IPS DF 4.7 (cell line): ENCODE measurements at regions not wholly inside any gene's neighbourhood (a gene's known extent, or its start where the extent isn't known, plus 50 kb on each side); places are given as distances from the start of the nearest gene placed in this dataset.
"Not testable (repeated sequence)": the region's sequence is repeated elsewhere in the genome, so short reads cannot be mapped to it uniquely, and the experiment has no call there.

Experiments
- DNase-seq: peaks from one replicate; pipeline ENCODE4 v3.0.0-alpha.2; 2013; ENCODE audit warnings: low spot score; ENCODE audit errors: extremely low read depth

DNA sequence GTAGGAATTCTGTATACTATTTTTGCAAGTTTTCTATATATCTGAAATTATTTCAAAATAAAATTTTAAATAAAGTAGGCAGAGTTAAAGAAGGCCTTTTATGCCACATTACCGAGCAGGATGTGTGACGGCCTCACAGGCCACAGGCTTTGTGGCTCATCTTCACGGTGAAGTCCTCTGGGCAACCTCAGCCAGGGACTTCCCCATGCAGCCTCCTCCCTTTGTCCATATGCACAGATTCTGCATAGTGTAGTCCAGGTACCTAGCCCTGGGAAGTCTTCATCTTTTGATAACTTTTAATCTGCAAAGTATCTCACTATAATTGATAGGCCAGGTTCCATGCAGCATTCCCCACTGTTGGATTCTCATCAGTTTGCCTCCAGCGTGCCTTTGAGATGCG, 62.8 kb downstream of the ARHGAP11B start:
- DNase-seq = not testable (repeated sequence)

DNA sequence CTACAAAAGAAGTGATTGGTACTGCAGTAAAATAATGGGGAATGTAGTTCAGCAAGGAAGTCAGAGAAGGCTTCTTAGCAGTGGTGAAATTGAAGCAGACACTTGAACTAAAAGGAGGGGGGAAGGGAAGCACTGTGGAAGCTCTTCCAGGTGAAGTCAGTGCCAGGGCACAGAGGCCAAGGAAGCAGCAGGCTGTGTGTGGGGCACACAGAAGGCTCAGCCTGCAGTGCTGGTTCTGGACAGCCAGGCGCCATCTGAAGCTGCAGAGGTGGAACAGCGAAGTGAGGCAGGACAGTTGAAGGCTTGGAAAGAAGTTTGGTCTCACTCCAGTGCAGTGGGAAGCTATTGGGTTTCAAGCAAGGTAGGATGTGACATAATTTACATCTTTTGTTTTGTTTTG, 64.2 kb downstream of the ARHGAP11B start:
- not testable (repeated sequence) for DNase-seq

- not testable (repeated sequence) for DNase-seq
Observed at GRCh38 chr15:30695811-30696210, 69.9 kb downstream of the ARHGAP11B start.

GRCh38 chr15:30696439-30697314, 70.7 kb downstream of the ARHGAP11B start:
- DNase-seq = not testable (repeated sequence)

DNA sequence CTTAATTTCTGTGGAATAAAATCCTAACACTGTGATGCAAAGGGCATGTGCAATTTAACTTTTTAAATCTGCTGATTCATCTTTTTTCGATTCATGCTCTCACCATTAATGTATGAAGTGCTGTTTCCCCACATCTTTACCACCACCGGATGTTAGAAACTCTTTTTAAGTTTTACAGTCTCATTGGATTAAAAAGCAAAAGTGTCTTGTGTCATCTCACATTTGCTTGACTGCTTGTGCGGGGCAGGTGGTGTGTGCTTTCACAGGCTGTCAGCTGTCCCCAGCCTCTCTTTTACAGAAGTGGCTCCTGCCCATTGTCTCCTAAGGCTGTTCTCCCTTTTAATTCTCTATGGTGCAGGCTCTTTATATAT, 71.4 kb downstream of the ARHGAP11B start:
- not testable (repeated sequence) for DNase-seq

DNA sequence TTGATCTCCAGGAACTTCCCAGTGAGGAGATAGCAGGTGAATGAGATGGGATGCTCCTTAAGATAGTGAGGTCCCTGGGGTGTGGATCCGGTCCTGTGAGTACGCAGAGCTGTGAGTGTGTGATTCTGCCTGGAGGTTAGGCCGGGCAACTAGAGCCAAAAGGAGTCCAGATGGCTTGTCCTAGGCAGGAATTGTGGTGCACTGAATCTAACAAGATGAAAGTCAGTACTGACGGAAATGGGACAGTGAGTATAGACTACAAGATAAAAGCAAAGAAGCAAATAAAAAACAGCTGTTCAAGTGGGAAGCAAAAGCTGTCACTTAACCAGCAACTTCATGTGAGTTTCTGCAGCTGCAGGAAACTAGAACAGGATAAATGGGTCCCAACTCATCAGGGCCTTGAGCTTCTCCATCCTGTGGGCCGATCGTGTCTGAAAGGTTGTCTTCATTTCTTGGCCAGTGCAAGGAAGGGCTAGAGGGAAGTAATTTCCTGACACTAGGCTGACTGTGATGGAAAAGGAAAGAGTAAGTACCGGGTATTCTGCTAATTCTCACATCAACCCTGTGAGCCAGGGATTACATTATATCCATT, 74.2 kb downstream of the ARHGAP11B start:
- not testable (repeated sequence) for DNase-seq

- DNase-seq = not testable (repeated sequence)
Observed at GRCh38 chr15:30707976-30708685, 82.2 kb downstream of the ARHGAP11B start.

GRCh38 chr15:30708809-30709208, 82.9 kb downstream of the ARHGAP11B start:
- not testable (repeated sequence) for DNase-seq

DNA sequence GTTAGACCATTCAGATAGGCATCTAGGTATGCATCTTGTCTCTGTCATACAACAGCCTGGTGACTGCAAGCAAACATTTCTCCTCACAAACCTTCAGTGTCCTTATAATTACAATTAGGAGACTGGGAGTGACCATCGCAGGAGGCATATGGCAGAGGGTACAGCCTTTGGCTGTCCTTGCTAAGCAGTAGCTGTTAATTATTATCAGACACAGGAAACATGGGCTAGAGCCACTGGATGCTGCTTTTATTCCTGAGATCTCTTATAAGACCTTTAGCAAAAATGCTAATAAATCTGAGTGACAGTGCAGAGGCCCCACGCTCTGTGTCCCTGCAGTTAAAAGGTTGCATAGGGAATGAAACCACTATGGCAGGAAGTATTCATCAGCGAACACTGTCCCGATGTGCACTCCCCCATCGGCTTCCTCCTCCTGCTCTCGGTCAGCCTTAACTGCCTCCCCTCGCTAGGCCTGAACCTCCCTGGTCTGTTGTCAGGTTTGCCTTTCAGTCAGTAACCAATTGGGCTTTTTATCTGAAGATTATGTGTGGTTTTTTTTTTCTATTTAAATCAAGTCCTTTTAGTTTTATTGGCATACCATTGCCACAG, 92.2 kb downstream of the ARHGAP11B start:
- DNase-seq = not testable (repeated sequence)

- not testable (repeated sequence) for DNase-seq
Observed at GRCh38 chr15:30719363-30719762, 93.4 kb downstream of the ARHGAP11B start.

DNA sequence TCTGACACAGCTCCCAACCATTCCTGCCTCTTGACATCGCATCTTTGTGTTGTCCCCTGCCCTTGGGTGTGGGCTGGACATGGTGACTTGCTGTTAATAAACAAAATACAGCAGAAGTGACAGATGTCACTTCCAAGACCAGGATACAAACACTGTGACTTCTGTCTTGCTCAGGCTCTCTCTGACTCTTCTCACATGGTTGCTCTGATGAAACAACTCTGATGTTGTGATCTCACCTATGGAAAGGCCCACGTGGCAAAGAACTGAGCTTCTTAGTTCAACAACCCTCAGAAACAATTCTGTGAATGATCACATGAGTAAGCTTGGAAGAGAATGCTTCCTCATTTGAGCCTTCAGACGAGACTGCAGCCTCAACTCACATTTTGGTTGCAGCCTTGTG, 94.9 kb downstream of the ARHGAP11B start:
- DNase-seq = not testable (repeated sequence)

GRCh38 chr15:30721529-30721928, 95.6 kb downstream of the ARHGAP11B start:
- not testable (repeated sequence) for DNase-seq

DNA sequence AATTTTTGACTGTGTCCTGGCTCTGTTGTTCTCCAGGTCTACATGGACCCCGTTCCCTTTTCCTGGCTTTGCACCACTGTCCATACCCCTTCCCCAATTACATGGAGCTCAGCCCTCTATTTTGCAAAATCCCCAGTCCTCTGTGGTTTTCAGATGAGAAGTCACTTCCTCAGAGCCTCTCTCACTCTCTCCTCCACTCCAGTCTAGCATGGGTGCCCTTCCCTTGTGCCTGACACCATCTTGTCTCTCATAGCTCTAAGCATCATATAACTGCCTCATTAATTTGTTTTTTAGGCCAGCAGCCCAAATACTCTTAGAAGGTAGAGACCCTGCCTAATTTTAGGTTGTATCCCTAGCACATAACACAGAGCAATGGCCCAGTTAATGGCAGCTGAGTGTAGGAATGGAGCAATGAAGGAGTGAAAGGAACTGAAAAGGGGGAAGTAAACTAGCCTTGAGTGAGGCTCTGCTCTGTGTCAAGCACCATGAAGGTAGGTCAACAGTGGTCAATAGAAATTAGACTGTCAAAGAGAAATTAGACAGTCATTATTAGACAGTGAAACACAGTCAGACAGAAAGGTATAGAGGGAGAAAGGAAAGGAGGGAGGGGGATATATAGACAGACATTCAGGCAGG, 97.7 kb downstream of the ARHGAP11B start:
- not testable (repeated sequence) for DNase-seq

DNA sequence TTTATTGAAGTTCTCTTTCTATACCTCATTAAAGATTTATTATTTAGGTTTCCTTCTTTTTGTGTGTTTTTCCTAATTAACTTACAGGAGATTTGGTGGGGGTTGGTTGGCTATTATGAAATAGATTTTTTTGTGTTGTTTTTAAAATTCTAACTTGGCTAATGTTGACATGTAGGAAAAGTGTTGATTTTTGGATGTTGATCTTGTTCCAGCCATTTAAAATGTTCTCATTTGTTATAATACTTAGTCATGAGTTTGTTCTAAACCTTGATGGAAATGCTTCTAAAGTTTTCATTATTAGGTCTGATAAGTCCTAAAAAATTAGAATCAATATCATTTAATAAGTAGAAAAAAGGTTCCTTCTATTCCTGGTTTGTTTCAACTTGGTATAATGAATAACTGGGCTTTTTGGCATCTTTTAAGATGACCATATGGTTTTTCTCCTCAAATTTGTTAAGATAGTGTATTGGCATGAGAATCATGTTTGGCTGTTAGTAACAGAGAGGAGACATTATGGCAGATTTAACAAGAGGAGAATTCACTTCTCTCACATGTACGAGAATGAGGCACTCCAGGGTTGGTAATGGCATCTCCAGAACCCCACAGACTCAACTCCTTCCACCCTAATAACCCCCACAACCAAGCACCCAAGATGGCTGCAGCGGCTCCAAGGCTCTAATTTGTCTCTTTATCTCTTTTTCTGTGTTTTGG, 104.1 kb downstream of the ARHGAP11B start:
- not testable (repeated sequence) for DNase-seq

GRCh38 chr15:30730633-30731032, 104.7 kb downstream of the ARHGAP11B start:
- DNase-seq = not testable (repeated sequence)

DNA sequence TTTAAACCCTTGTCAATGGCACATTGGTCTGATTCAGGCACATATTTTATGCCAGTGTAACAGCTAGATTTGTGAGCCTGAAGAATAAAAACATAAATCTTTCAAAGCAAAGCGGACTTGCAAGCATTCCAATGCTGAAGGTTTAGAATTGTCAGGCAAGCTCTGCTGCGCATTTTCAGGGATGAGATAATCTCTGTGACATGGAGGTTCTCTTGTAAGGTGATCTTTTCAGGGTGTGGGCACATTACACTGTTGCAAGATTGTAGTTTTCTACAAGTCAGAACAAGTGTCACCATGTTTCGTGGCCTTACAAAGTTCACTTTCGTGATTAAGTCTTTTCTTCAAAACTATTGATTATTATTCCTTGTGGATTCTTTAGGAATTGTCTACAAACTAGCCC, 106.2 kb downstream of the ARHGAP11B start:
- DNase-seq = not testable (repeated sequence)

GRCh38 chr15:30735884-30736564, 110.1 kb downstream of the ARHGAP11B start:
- DNase-seq = not testable (repeated sequence)

DNA sequence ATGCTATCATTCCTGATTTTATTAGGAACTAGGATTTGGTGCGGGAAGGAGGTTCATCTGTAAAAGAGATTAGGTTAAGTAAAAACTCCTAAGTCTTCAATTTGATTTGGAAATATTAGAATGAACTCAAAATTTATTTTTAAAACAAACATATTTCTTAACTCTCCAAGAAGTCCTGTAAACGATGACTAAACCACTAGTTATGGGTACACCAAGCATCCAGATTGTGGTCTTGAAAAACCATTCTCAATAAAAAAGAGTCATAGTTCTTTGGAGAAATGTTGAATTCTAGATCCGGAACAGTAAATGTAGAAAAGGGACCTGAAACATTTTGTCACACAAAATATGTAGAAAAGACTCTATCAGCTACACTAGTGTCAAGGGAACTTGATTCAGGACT, 116.9 kb downstream of the ARHGAP11B start:
- not testable (repeated sequence) for DNase-seq

- not testable (repeated sequence) for DNase-seq
Observed at GRCh38 chr15:30749048-30749447, 123.1 kb downstream of the ARHGAP11B start.
